ENCODE measurements at regions not wholly inside any gene's neighbourhood (a gene's known extent, or its start where the extent isn't known, plus 50 kb on each side); places are given as distances from the start of the nearest gene placed in this dataset.

GRCh38 chr3:165892565-165892964, 55.3 kb upstream of the BCHE start:
- Histone ChIP-seq H3K36me3 (ENCODE audit: control insufficient read depth in 2 of 3, insufficient read depth in 3 of 3, low read length in 3 of 3) (no peaks in the 10 kb centered on the region), H3K27ac (ENCODE audit: low read depth in 2 of 2, low read length in 2 of 2) (no peak overlapping the region), H3K9me3 (ENCODE audit: control insufficient read depth in 2 of 3, insufficient read depth in 1 of 3, low read length in 3 of 3) (no peaks in the 10 kb centered on the region), H3K27me3 (ENCODE audit: control insufficient read depth, insufficient read depth, low read length) (no peaks in the 10 kb centered on the region), H3K4me1 (ENCODE audit: control insufficient read depth in 2 of 3, insufficient read depth in 2 of 3, low read depth in 1 of 3, low read length in 3 of 3) (no peaks in the 10 kb centered on the region), H3K9ac (ENCODE audit: low read length in 3 of 3) (no peak overlapping the region), H3K4me3 (ENCODE audit: low read length in 3 of 3) (no peak overlapping the region)
- FAIRE-seq = no peak
- no peak for TF ChIP-seq CTCF (IDR thresholded peaks at IDR 0.05; ENCODE audit: borderline replicate concordance, extremely low read depth, insufficient read depth)
- DNase-seq = no peak
- intact Hi-C loops (cut with DNase I) = no loop called here
